ENCODE measurements at regions not wholly inside any gene's neighbourhood (a gene's known extent, or its start where the extent isn't known, plus 50 kb on each side); places are given as distances from the start of the nearest gene placed in this dataset.

GRCh38 chr10:33533612-33534011 is 199.1 kb upstream of the NRP1 start:
- TF ChIP-seq EZH2 (IDR thresholded peaks at IDR 0.05; ENCODE audit: borderline replicate concordance, insufficient read depth, low read depth, low read length, poor library complexity, severe bottlenecking) (no peak), CTCF (IDR thresholded peaks at IDR 0.05) (no peak)

Measured in B cell (primary cell).